ENCODE measurements at regions not wholly inside any gene's neighbourhood (a gene's known extent, or its start where the extent isn't known, plus 50 kb on each side); places are given as distances from the start of the nearest gene placed in this dataset.

DNA sequence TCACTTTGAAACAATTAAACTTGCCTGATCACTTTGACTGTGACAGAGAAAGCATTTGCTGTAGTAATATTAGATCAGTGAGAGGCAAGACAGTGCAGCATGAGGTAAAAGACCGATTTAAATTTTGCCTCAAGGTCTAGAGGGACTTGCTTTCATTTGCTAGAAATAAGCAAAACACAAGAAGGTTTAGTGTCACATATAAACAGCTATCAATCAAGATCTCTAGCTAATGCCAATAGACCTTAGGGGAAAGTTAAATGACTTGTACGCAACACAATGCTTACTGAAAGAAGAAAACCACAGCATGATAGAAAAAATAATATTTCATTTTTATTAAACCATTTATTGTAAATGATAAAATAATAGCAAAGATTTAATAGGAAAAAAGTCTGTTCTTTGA, 113.5 kb downstream of the DSC3 start:
- no CpG with 5 or more reads among the region's 2 CpGs for WGBS (ENCODE audit: extremely low coverage, insufficient read length, low lambda C conversion rate)
- Histone ChIP-seq H4K91ac (ENCODE audit: insufficient read length, low read depth, low read length) (no peak overlapping the region), H4K8ac (replicated peaks; ENCODE audit: insufficient read length, low read depth, low read length) (no peak overlapping the region), H2AK5ac (ENCODE audit: insufficient read length, low read length) (no peak overlapping the region), H3K23ac (ENCODE audit: insufficient read length, low read depth, low read length) (no peak overlapping the region), H2BK15ac (ENCODE audit: low read depth, low read length) (no peak overlapping the region), H3K4me1 (ENCODE audit: insufficient read depth, low read length) (no peaks in the 10 kb centered on the region), H3K23me2 (ENCODE audit: insufficient read length, low read depth, low read length, poor library complexity, severe bottlenecking) (no peaks in the 10 kb centered on the region), H4K20me1 (ENCODE audit: control insufficient read depth, insufficient read depth, insufficient read length) (no peaks in the 10 kb centered on the region), H4K5ac (ENCODE audit: insufficient read length, low read depth, low read length) (no peak overlapping the region), H3K79me2 (ENCODE audit: insufficient read depth, low read length) (no peaks in the 10 kb centered on the region), H3K56ac (ENCODE audit: insufficient read length, low read depth, low read length) (no peak overlapping the region), H3K4me2 (ENCODE audit: insufficient read depth, insufficient read length, low read length) (no peak overlapping the region), H3K18ac (ENCODE audit: insufficient read length, low read depth, low read length) (no peak overlapping the region), H2BK12ac (ENCODE audit: insufficient read length, low read depth, low read length) (no peak overlapping the region), H3K27ac (ENCODE audit: insufficient read length, low read depth, low read length) (no peak overlapping the region), H3K4ac (ENCODE audit: low read depth, low read length) (no peak overlapping the region), H3K79me1 (ENCODE audit: insufficient read depth, low read depth, low read length, poor library complexity, severe bottlenecking) (no peaks in the 10 kb centered on the region), H3K27me3 (ENCODE audit: insufficient read depth, low read length) (no peaks in the 10 kb centered on the region), H2BK120ac (ENCODE audit: low read depth, low read length, poor library complexity, severe bottlenecking) (no peak overlapping the region), H3K9ac (ENCODE audit: extremely low read depth, insufficient read length, low read length) (no peak overlapping the region), H3K14ac (ENCODE audit: insufficient read depth, low read length) (no peak overlapping the region), H3K9me3 (ENCODE audit: control insufficient read depth, low read depth, low read length) (no peaks in the 10 kb centered on the region), H2BK20ac (ENCODE audit: low read depth, low read length, poor library complexity, severe bottlenecking) (no peak overlapping the region), H3T11ph (ENCODE audit: low read length) (no peak overlapping the region), H2BK5ac (ENCODE audit: insufficient read length, low read length) (no peak overlapping the region), H2AFZ (ENCODE audit: low read length) (no peak overlapping the region)
- H3K4me3 Mint-ChIP-seq, result no peak overlapping the region
- H3K36me3 Mint-ChIP-seq (ENCODE audit: insufficient read depth in 1 of 3, low read depth in 3 of 3), result no peaks in the 10 kb centered on the region
- TF ChIP-seq, protein P1, sequence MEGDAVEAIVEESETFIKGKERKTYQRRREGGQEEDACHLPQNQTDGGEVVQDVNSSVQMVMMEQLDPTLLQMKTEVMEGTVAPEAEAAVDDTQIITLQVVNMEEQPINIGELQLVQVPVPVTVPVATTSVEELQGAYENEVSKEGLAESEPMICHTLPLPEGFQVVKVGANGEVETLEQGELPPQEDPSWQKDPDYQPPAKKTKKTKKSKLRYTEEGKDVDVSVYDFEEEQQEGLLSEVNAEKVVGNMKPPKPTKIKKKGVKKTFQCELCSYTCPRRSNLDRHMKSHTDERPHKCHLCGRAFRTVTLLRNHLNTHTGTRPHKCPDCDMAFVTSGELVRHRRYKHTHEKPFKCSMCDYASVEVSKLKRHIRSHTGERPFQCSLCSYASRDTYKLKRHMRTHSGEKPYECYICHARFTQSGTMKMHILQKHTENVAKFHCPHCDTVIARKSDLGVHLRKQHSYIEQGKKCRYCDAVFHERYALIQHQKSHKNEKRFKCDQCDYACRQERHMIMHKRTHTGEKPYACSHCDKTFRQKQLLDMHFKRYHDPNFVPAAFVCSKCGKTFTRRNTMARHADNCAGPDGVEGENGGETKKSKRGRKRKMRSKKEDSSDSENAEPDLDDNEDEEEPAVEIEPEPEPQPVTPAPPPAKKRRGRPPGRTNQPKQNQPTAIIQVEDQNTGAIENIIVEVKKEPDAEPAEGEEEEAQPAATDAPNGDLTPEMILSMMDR (conservative IDR thresholded peaks at IDR 0.05), result no peak
- H3K27me3 Mint-ChIP-seq (ENCODE audit: low read depth), result no peaks in the 10 kb centered on the region
- H3K27ac Mint-ChIP-seq, result no peak overlapping the region
- no peaks in the 10 kb centered on the region for H3K9me3 Mint-ChIP-seq
- peaks cover 2 to 4% of the 10 kb centered on the region in 2 experiments; a peak in 2 of 4 replicates for H3K4me1 Mint-ChIP-seq
- DNase-seq, result no peak
